HG03039 (cell line): ENCODE measurements at regions not wholly inside any gene's neighbourhood (a gene's known extent, or its start where the extent isn't known, plus 50 kb on each side); places are given as distances from the start of the nearest gene placed in this dataset.

Experiments used
- ATAC-seq: cut with Tn5 transposase; IDR thresholded peaks from one replicate; pipeline ENCODE4 v1.9.1; 2021; ENCODE audit warnings: mild to moderate bottlenecking, moderate library complexity; ENCODE audit not compliant: unreplicated experiment

DNA sequence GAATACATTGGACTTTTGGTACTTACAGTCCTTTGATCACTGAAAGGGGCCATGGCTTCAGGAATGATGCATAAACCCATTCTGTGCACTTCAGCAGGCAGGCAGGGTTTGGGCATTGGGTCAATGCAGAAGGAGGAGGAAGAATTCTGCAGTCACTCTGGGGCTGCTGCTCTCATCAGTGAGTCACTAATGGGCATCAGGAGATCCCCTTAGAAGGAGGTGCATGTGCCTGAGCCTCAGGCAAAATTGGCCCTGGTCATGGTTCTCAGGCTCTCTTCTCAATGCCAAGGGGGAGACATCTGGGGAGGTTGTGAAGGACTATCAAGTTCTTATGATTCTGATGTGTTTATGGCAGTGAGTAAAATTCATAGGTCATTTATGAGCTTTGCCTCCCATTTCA lies 52.0 kb upstream of the TNP1 start:
- no peak for ATAC-seq

DNA sequence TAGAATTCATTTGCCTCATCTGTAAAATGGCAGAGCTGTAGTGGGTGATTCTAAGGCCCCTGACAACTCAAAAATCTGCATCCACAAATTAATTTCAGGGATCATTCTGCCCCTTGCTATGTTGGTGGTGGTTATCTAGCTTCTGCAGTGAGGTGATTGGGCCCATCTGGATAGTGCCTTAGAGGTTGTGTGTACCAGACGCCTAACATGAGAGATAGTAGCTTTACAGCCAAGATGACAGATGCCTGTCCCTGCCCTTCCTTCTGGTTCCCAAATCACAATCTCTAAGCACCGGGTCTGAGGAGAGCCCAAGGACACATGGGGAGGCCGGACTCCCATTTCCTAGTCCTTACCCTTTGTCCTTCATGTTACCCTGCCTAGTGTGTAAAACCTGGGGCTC lies 51.1 kb upstream of the TNP1 start:
- ATAC-seq = no peak

DNA sequence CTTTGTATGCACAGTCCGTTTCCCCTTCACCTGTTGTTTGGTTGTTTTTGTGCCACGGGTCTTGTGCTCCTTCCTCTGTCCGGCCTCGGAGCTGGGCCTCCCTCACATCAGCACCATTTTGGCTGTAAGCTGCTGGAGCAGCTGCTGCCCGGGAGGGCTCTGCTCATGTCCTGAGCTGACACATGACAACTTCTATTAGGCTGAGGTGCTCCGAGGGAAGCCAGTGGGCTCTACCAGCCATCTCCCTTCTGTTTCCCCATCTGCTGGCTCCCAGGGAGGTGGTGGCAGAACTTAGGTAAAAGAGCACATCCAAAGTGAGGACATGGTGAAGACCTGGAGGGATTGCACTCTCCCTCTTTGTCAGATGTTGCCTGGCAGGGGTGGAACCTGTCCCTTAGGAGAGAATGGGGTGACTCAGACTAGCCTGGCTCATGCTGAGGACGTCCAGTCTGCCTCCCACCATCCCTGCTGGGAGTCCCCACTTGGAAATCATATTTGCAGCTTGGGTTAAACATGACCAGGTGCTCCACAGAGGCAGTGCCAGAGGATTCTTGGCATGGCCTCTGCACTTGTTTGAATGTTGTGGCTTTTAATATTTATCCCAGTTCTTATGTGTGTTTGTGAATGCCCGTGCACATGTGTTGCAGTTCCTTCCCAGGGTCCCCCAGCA lies 49.8 kb upstream of the TNP1 start:
- no peak for ATAC-seq
